DOHH2 (cell line): ENCODE measurements at regions not wholly inside any gene's neighbourhood (a gene's known extent, or its start where the extent isn't known, plus 50 kb on each side); places are given as distances from the start of the nearest gene placed in this dataset.

ENCODE experiments used
- CTCF ChIP-seq: fragments of 200-600 bp; sonication (generic); IDR thresholded peaks from one replicate; pipeline ENCODE4 v1.5.1; 2014; ENCODE audit warnings: antibody characterized with exemption, mild to moderate bottlenecking, low read depth, low read length; ENCODE audit not compliant: poor library complexity, severe bottlenecking
- EZH2phosphoT487 ChIP-seq: fragments of 200-600 bp; sonication (generic); IDR thresholded peaks from 2 replicates; pipeline ENCODE4 v1.6.1; 2017; ENCODE audit warnings: borderline replicate concordance, mild to moderate bottlenecking, antibody characterized with exemption, low read length, moderate library complexity, mixed read lengths

- no peak for TF ChIP-seq CTCF
- no peak for TF ChIP-seq EZH2phosphoT487
These were observed 166.2 kb downstream of the SNX10 start for GRCh38 chr7:26457696-26458327.
